ENCODE measurements at regions not wholly inside any gene's neighbourhood (a gene's known extent, or its start where the extent isn't known, plus 50 kb on each side); places are given as distances from the start of the nearest gene placed in this dataset.
A peak's percentile ranks its signal among the peaks of the same experiment; 100 is the strongest.
"Not testable (repeated sequence)": the region's sequence is repeated elsewhere in the genome, so short reads cannot be mapped to it uniquely, and the experiment has no call there.

DNA sequence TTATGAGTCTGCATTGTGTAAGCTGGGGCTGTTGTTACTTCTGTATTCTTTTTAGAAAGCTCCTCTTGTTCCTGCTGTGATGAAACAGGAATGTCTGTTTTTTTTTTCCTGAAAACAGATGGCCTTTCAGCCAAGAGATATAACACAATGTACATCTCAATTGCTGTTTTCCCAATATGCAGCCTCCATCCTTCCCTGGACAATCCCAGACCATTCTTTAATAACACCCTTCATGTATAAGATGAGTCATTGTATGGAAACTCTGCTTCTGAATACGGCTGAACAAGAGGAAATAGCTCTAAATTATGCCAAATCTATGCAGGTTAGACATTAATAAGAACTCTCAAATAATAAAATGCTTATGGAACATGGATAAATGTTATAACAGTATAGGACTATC, 60.2 kb upstream of the LRRC4C start:
- DNase-seq (ENCODE audit: low read depth in 3 of 3, low spot score in 2 of 3) = no peak

GRCh38 chr11:41522391-41522790, 62.9 kb upstream of the LRRC4C start:
- no peak for DNase-seq (ENCODE audit: low read depth in 3 of 3, low spot score in 2 of 3)

GRCh38 chr11:41522899-41523672, 63.6 kb upstream of the LRRC4C start:
- DNase-seq (ENCODE audit: low read depth in 3 of 3, low spot score in 2 of 3) = no peak

- no peak for DNase-seq (ENCODE audit: low read depth in 3 of 3, low spot score in 2 of 3)
Observed at GRCh38 chr11:41527530-41527929, 68.1 kb upstream of the LRRC4C start.

DNA sequence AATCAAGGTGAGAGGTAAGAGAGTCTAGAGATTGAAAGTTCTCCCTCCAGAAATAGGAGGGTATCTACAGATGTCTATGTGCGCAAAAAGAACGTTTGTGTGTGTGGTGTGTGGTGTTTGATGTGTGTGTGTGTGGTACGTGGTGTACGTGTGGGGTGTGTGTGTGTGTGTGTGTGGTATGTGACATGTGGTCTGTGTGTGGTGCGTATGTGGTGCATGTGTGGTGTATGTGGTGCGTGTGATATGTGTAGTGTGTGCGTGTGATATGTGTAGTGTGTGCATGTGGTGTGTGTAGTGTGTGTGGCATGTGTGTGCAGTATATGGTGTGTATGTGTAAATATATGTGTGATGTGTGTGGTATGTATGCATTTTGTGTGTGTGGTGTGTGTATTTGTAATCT, 73.0 kb upstream of the LRRC4C start:
- DNase-seq (ENCODE audit: low read depth in 3 of 3, low spot score in 2 of 3) = no peak

DNA sequence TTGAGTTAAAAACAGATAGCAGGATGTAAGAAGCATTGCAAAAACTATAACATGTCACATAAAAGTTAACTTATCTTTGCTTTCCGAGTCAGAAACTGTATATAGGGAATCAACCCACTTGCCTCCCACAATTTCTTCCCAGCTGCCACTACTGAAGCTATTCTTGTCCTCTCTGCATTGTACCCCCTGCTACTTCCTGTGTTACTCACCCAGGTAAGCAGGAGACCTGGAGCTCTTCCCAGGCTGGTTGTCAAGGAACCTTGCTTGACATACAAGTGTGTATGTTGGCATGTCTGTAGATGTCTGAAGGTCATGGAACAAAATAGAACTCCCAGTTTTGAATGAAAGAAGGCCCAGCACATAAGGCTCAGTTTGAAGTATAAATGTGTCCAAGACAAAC, 74.3 kb upstream of the LRRC4C start:
- no peak for DNase-seq (ENCODE audit: low read depth in 3 of 3, low spot score in 2 of 3)

DNA sequence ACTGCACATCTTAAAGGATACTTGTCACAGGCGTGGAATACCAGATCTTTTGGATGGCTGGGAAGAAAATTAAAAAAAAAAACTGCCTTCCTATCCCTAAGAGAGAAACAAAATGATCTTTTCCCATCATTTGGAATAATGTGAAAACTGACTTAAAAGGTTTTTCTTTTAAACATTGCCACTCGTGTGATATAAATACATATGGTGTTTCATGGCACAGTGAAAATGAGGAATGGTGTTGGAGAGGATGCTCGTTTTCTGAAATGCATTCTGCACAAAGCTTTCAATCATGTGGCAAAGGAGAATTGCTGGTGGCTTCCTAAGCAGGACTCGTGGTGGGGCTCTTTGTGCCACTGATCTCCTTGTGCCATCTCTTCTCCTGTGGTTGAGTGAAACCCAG, 74.9 kb upstream of the LRRC4C start:
- no peak for DNase-seq (ENCODE audit: low read depth in 3 of 3, low spot score in 2 of 3)

DNA sequence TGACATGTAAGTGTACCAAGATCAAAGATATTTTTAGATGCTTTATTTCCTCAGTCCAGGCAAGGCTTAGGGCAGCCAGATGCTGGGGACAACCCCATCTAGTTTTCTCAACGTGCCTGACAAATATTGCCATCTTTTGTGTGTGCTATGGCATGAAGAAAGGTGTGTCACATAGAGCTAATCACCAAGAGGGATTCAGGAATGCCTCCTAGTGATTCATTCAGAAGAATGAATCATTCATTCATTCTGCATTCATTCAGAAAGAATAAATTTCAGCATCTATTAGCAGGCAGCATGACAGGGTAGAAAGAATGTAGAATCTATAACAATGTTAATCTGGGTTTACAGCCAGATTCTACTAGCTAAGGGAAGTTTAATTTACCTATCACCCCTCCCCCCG, 75.4 kb upstream of the LRRC4C start:
- DNase-seq (ENCODE audit: low read depth in 3 of 3, low spot score in 2 of 3) = no peak

DNA sequence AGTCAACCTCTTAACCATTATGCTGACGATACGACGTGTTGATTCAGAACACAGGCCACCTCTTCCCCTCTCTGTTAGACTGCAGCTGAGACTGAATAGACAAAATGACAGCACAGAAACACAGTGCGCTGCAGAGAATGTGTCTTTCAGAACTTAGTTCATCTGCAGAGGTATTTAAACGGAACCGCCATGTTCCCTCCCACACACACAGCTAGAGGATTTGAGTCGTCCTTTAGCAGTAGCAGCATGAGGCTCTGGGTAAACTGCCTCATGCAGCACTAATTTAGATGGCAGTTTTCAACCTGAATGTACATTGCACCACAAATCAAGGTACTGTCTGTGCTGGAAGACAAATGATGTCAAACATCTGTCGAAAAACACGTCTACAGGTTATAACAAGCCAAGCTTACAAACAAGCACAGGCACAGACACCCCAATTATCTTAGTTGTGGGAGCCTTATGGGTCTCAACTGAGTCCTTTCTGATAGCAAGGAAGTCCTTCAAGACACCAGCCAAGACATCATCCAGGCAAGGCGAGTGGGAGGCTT, 76.6 kb upstream of the LRRC4C start:
- peak in 1 of 3 donors; percentile 7 for DNase-seq (ENCODE audit: low read depth in 3 of 3, low spot score in 2 of 3)

GRCh38 chr11:41544902-41545301, 85.5 kb upstream of the LRRC4C start:
- DNase-seq (ENCODE audit: low read depth in 3 of 3, low spot score in 2 of 3) = not testable (repeated sequence)

DNA sequence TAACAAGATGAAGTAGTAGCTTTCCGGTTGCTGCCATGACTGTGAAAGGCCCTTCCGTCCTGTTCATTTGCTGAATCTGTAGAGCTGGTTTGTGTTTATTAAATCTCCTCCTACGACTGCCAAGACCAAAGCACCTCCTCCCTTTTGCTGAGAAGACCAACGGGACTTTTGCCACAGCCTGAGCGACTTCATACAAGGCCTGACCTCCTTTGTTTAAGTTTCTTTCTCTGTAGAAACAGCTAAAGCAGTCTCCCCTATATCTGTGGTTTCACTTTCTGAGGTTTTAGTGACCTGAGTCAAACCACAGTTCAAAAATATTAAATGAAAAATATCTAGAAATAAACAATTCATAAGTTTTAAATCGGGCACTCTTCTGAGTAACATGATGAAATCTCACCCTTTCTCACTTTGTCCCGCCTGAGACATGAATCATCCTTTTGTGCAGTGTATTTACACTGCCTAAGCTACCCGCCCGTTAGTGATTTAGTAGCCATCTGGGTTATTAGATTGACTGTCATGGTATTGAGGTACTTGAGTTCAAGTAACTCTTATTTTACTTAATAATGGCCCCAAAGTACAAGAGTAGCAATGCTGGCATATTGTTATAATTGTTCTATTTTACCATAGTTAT, 119.1 kb upstream of the LRRC4C start:
- no peak for DNase-seq (ENCODE audit: low read depth in 3 of 3, low spot score in 2 of 3)

DNA sequence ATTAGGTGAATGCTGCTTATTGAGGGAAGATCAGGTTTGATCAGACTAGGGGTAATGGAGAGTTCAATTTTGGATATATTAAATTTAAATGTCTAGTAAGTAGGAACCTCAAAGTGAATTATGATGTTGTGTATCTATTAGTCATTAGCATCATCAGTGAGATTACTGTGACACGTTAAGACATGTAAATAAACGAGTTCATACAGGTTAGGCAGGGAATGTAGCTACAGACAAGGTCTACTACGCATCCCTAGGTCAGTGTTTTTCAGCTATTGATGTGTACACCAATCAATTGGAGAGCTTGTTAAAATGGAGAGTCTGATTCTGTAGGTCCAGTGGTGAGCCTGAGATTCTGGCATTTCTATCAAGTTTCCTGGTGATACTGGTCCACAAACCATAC, 120.1 kb upstream of the LRRC4C start:
- no peak for DNase-seq (ENCODE audit: low read depth in 3 of 3, low spot score in 2 of 3)

DNA sequence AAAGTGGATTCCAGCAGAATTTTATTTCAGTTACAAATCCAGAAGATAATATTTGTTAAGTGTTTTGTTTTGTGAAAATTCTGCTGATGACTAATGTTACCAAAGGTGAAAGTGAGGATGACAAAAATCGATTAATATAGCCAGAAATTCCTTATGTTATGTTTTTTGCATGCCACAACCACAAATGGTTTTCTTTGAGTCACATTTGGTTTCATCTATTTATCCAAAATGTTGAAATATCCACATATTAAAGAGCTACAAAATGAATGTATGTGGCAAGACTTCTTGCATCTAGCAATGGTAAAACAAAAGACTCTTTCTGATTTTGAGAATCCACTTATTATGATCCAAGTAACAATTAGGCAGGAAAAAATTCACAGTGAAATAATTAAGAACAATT, 150.1 kb upstream of the LRRC4C start:
- no peak for DNase-seq (ENCODE audit: low read depth in 3 of 3, low spot score in 2 of 3)

DNA sequence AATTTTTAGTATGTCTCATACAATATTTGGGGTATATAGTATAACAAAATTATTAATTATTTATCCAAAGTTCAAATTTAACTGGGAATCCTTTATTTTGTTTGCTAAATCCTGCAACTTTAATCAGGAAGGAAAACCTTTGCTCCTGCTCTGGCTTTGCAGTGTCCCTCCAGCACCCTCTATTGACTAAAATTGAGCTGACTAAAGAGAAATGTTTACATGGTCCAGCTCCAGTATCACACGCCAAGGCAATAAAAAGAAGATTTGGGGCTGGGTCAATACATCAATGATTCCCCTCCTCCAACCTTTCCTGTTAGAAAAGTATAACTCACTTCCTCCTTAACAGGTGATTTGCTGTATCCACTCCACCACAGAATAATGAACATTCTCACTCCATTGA, 153.0 kb upstream of the LRRC4C start:
- no peak for DNase-seq (ENCODE audit: low read depth in 3 of 3, low spot score in 2 of 3)

- DNase-seq (ENCODE audit: low read depth in 3 of 3, low spot score in 2 of 3) = no peak
Observed at GRCh38 chr11:41613326-41613725, 153.9 kb upstream of the LRRC4C start.

DNA sequence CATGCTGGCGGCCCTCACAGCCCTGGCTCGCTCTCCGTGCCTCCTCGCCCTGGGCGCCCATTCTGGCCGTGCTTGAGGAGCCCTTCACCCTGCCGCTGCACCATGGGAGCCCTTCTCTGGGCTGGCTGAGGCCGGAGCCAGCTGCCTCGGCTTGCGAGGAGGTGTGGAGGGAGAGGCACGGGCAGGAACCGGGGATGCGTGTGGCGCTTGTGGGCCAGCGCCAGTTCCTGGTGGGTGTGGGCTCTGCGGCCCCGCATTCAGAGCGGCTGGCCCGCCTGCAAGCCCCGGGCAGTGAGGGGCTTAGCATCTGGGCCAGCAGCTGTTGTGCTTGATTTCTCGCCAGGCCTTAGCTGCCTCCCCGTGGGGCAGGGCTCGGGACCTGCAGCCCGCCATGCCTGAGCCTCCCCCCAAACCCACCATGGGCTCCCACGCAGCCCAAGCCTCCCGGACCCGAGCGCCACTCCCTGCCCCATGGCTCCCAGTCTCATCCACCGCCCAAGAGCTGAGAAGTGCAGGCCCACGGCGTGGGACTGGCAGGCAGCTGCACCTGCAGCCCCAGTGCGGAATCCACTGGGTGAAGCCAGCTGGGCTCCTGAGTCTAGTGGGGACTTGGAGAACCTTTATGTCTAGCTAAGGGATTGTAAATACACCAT, 163.4 kb upstream of the LRRC4C start:
- no peak for DNase-seq (ENCODE audit: low read depth in 3 of 3, low spot score in 2 of 3)

DNA sequence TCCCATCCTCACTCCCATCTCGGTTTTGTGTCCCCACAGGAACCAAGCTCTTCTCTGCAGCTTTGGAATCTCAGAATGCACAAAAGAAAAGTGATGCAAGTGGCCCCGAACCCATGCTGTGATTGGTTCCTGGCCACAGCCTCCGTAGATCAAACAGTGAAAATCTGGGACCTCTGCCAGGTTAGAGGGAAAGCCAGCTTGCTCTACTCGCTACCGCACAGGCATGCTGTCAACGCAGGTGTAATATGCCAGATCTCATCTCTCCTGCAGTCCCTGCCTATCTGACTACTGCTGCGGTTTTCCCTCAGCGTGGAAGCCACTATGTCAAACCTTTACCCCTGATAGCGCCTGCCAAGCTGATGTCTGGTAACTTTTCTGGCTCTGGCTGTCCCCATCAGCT, 200.5 kb upstream of the LRRC4C start:
- no peak for DNase-seq (ENCODE audit: low read depth in 3 of 3, low spot score in 2 of 3)

DNA sequence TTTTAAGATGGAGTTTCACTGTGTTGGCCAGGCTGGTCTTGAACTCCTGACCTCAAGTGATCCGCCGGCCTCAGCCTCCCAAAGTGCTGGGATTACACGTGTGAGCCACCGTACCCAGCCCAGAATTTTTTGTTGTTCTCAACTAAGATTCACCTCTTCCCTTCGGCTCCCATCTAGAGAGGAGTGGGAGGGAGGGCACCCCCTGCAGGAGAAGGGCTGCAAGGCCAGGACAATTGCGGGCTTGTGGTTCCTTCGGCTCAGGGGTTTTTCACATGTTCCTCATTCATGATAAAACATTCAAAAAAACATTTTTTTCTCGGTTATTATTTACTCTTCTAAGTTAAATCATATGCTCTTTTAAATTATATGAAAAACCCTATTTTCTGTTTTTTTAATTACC, 201.1 kb upstream of the LRRC4C start:
- no peak for DNase-seq (ENCODE audit: low read depth in 3 of 3, low spot score in 2 of 3)

DNA sequence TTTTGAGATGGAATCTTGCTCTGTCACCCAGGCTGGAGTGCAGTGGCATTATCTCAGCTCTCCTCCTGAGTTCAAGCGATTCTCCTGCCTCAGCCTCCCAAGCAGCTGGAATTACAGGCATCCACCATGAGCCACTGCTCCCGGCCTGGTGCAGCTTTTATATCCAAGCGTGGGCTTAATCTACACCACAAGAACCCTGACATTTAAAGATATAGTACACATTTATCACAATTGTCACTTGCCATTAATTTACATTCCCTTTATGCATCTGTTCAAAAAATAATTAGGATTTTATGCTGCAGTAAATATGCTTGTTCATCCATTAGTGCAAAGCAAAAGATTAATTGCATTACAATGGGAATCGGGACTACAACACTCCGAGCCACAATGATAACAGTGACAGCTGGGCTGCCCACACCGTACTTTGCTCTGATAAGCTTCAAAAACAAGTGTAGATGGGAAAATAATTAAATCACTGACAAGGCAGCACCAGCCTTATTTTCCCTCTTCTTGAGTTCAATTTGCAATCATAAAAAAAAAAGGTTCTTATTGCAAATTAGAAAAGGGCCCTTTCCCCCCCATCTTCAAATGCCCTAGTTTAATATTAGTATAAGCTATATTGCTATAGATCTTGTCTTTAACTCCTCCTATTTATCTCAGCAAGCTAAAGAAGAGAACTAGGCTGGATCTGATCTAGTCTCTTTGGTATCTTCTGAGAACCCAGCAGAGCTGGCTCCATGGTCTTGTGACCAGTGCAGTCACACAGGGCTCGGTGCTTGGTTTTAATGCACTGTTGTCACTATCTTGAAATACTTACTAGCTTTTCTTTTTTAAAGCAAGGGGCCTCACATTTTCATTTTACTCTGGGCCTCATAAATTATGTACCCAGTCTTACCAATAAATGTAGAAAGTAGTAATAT, 206.2 kb upstream of the LRRC4C start:
- no peak for DNase-seq (ENCODE audit: low read depth in 3 of 3, low spot score in 2 of 3)

GRCh38 chr11:41666951-41667653, 207.7 kb upstream of the LRRC4C start:
- DNase-seq (ENCODE audit: low read depth in 3 of 3, low spot score in 2 of 3) = no peak

Measured in right renal cortex interstitium (tissue), 3 donors.